ENCODE measurements at regions not wholly inside any gene's neighbourhood (a gene's known extent, or its start where the extent isn't known, plus 50 kb on each side); places are given as distances from the start of the nearest gene placed in this dataset.

- Histone ChIP-seq H3K9me3 (no peaks in the 10 kb centered on the region), H3K36me3 (no peaks in the 10 kb centered on the region), H3K27ac (no peak overlapping the region), H3K4me1 (peaks cover 10% of the 10 kb centered on the region), H4K20me1 (no peaks in the 10 kb centered on the region), H3K9ac (no peak overlapping the region), H3K4me2 (no peak overlapping the region), H3K4me3 (no peak overlapping the region), H3K27me3 (no peaks in the 10 kb centered on the region)
- TF ChIP-seq Cebpa-rat (IDR thresholded peaks at IDR 0.05), result no peak
Measured at GRCh38 chr5:143657647-143658285, 154.2 kb upstream of the HMHB1 start.

- Histone ChIP-seq H4K20me1 (no peaks in the 10 kb centered on the region), H3K27ac (no peak overlapping the region), H3K4me2 (no peak overlapping the region), H3K9ac (no peak overlapping the region), H3K4me1 (peaks cover 10% of the 10 kb centered on the region), H3K9me3 (no peaks in the 10 kb centered on the region), H3K36me3 (no peaks in the 10 kb centered on the region), H3K4me3 (no peak overlapping the region), H3K27me3 (no peaks in the 10 kb centered on the region)
- no peak for TF ChIP-seq Cebpa-rat (IDR thresholded peaks at IDR 0.05)
Measured at GRCh38 chr5:143653766-143654282, 158.1 kb upstream of the HMHB1 start.

- Histone ChIP-seq H3K36me3 (no peaks in the 10 kb centered on the region), H3K4me1 (peaks cover 7% of the 10 kb centered on the region), H3K27me3 (no peaks in the 10 kb centered on the region), H3K9ac (no peak overlapping the region), H3K27ac (no peak overlapping the region), H4K20me1 (no peaks in the 10 kb centered on the region), H3K4me3 (no peak overlapping the region), H3K9me3 (no peaks in the 10 kb centered on the region), H3K4me2 (no peak overlapping the region)
- no peak for TF ChIP-seq Cebpa-rat (IDR thresholded peaks at IDR 0.05)
Measured at GRCh38 chr5:143653256-143653655, 158.7 kb upstream of the HMHB1 start.

- H3K9me3 ChIP-seq, result no peaks in the 10 kb centered on the region
- H3K4me1 ChIP-seq, result no peaks in the 10 kb centered on the region
- H3K36me3 ChIP-seq, result no peaks in the 10 kb centered on the region
- H3K9ac ChIP-seq, result no peak overlapping the region
- no peak overlapping the region for H3K4me2 ChIP-seq
- no peak overlapping the region for H3K27ac ChIP-seq
- H3K27me3 ChIP-seq, result no peaks in the 10 kb centered on the region
- no peak overlapping the region for H3K4me3 ChIP-seq
- TF ChIP-seq Cebpa-rat (IDR thresholded peaks at IDR 0.05), result no peak
- no peaks in the 10 kb centered on the region for H4K20me1 ChIP-seq
Measured at GRCh38 chr5:143652108-143652700, 159.8 kb upstream of the HMHB1 start.

GRCh38 chr5:143649937-143650621, 161.9 kb upstream of the HMHB1 start:
- Histone ChIP-seq H3K27ac (no peak overlapping the region), H3K9me3 (no peaks in the 10 kb centered on the region), H3K4me3 (no peak overlapping the region), H3K9ac (no peak overlapping the region), H3K36me3 (no peaks in the 10 kb centered on the region), H3K4me1 (no peaks in the 10 kb centered on the region), H3K27me3 (no peaks in the 10 kb centered on the region), H4K20me1 (no peaks in the 10 kb centered on the region), H3K4me2 (no peak overlapping the region)
- no peak for TF ChIP-seq Cebpa-rat (IDR thresholded peaks at IDR 0.05)

GRCh38 chr5:143648696-143649095, 163.3 kb upstream of the HMHB1 start:
- no peak overlapping the region for H3K4me2 ChIP-seq
- no peak for TF ChIP-seq Cebpa-rat (IDR thresholded peaks at IDR 0.05)

GRCh38 chr5:143646961-143647360, 165.0 kb upstream of the HMHB1 start:
- no peak overlapping the region for H3K9ac ChIP-seq
- H3K36me3 ChIP-seq, result no peaks in the 10 kb centered on the region
- H3K4me2 ChIP-seq, result no peak overlapping the region
- H3K4me3 ChIP-seq, result no peak overlapping the region
- 0 out of 2 replicates have a peak, but pooled peaks cover under 1% of the 10 kb centered on the region for H3K9me3 ChIP-seq
- no peak for TF ChIP-seq Cebpa-rat (IDR thresholded peaks at IDR 0.05)
- no peaks in the 10 kb centered on the region for H3K27me3 ChIP-seq
- H3K27ac ChIP-seq, result no peak overlapping the region
- H4K20me1 ChIP-seq, result no peaks in the 10 kb centered on the region
- no peaks in the 10 kb centered on the region for H3K4me1 ChIP-seq

More at GRCh38 chr5:143648696-143649095, 163.3 kb upstream of the HMHB1 start:
- Histone ChIP-seq H3K4me3 (no peak overlapping the region), H3K9me3 (no peaks in the 10 kb centered on the region), H3K9ac (no peak overlapping the region), H3K27ac (no peak overlapping the region), H3K4me1 (no peaks in the 10 kb centered on the region), H4K20me1 (no peaks in the 10 kb centered on the region), H3K27me3 (no peaks in the 10 kb centered on the region), H3K36me3 (no peaks in the 10 kb centered on the region)

GRCh38 chr5:143645356-143645755, 166.6 kb upstream of the HMHB1 start:
- H4K20me1 ChIP-seq, result no peaks in the 10 kb centered on the region
- no peak overlapping the region for H3K4me2 ChIP-seq
- no peak overlapping the region for H3K27ac ChIP-seq
- TF ChIP-seq Cebpa-rat (IDR thresholded peaks at IDR 0.05), result no peak
- no peaks in the 10 kb centered on the region for H3K4me1 ChIP-seq
- H3K27me3 ChIP-seq, result no peaks in the 10 kb centered on the region
- no peak overlapping the region for H3K4me3 ChIP-seq
- peaks cover 5% of the 10 kb centered on the region; the same call in 1 of the 2 replicates for H3K9me3 ChIP-seq
- H3K36me3 ChIP-seq, result no peaks in the 10 kb centered on the region
- no peak overlapping the region for H3K9ac ChIP-seq

GRCh38 chr5:143644727-143645126, 167.2 kb upstream of the HMHB1 start:
- Histone ChIP-seq H4K20me1 (no peaks in the 10 kb centered on the region), H3K27me3 (no peaks in the 10 kb centered on the region), H3K4me3 (no peak overlapping the region), H3K9me3 (peaks cover 5% of the 10 kb centered on the region; the same call in 1 of the 2 replicates), H3K9ac (no peak overlapping the region), H3K4me2 (no peak overlapping the region), H3K27ac (no peak overlapping the region), H3K36me3 (no peaks in the 10 kb centered on the region), H3K4me1 (no peaks in the 10 kb centered on the region)
- no peak for TF ChIP-seq Cebpa-rat (IDR thresholded peaks at IDR 0.05)

GRCh38 chr5:143642791-143643190, 169.2 kb upstream of the HMHB1 start:
- TF ChIP-seq Cebpa-rat (IDR thresholded peaks at IDR 0.05), result no peak
- Histone ChIP-seq H3K9me3 (peaks cover 10% of the 10 kb centered on the region), H3K4me3 (no peak overlapping the region), H3K4me1 (peaks cover 9% of the 10 kb centered on the region), H3K9ac (no peak overlapping the region), H3K36me3 (no peaks in the 10 kb centered on the region), H4K20me1 (no peaks in the 10 kb centered on the region), H3K4me2 (no peak overlapping the region), H3K27me3 (no peaks in the 10 kb centered on the region), H3K27ac (no peak overlapping the region)
